ENCODE measurements at regions not wholly inside any gene's neighbourhood (a gene's known extent, or its start where the extent isn't known, plus 50 kb on each side); places are given as distances from the start of the nearest gene placed in this dataset.
A peak's percentile ranks its signal among the peaks of the same experiment; 100 is the strongest.

GRCh38 chr2:220194630-220195584, 567.5 kb downstream of the SLC4A3 start:
- TF ChIP-seq, protein P1, sequence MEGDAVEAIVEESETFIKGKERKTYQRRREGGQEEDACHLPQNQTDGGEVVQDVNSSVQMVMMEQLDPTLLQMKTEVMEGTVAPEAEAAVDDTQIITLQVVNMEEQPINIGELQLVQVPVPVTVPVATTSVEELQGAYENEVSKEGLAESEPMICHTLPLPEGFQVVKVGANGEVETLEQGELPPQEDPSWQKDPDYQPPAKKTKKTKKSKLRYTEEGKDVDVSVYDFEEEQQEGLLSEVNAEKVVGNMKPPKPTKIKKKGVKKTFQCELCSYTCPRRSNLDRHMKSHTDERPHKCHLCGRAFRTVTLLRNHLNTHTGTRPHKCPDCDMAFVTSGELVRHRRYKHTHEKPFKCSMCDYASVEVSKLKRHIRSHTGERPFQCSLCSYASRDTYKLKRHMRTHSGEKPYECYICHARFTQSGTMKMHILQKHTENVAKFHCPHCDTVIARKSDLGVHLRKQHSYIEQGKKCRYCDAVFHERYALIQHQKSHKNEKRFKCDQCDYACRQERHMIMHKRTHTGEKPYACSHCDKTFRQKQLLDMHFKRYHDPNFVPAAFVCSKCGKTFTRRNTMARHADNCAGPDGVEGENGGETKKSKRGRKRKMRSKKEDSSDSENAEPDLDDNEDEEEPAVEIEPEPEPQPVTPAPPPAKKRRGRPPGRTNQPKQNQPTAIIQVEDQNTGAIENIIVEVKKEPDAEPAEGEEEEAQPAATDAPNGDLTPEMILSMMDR (IDR thresholded peaks at IDR 0.05): no peak
- intact Hi-C loops (cut with DNase I): no loop called here
- no peak for DNase-seq (ENCODE audit: low spot score)
- WGBS: 95% methylated on average over 10 of the region's 10 CpGs
- H3K27ac ChIP-seq: no peak overlapping the region
- peaks cover 5% of the 10 kb centered on the region for H3K4me1 ChIP-seq (replicated peaks)
- H3K9me3 ChIP-seq: no peaks in the 10 kb centered on the region
- no peaks in the 10 kb centered on the region for H3K36me3 ChIP-seq
- H3K4me3 ChIP-seq: no peak overlapping the region
- no peaks in the 10 kb centered on the region for H3K27me3 ChIP-seq (replicated peaks; ENCODE audit: insufficient read depth)

DNA sequence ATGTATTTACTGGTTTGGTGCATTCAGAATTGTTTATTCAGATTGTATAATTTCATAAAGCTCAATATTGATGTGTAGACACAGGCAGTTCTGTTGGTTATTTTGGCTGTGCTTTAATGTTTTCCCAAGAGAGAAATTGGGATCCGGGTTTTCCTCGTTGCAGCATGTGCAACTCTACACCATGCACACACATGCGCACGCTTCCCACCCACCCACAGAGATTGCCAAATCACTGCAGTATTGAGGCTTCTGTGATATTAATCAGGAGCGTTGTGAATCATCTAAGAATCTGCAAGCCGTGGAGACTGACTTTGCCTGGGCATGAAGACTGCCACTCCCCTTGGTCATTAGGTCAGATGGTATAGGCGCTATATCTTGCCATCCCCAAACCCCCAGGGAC, 571.5 kb downstream of the SLC4A3 start:
- peak; percentile 90 for TF ChIP-seq POLR2AphosphoS5 (IDR thresholded peaks at IDR 0.05)
- no peak for TF ChIP-seq POLR2A (IDR thresholded peaks at IDR 0.05)
- Histone ChIP-seq H3K27me3 (replicated peaks; ENCODE audit: insufficient read depth) (no peaks in the 10 kb centered on the region), H3K27ac (no peak overlapping the region), H3K9me3 (no peaks in the 10 kb centered on the region), H3K4me3 (no peak overlapping the region), H3K36me3 (no peaks in the 10 kb centered on the region), H3K4me1 (replicated peaks) (peaks cover 5% of the 10 kb centered on the region)
- WGBS: 22% methylated on average over 7 of the region's 7 CpGs
- peak; percentile 78 for DNase-seq (ENCODE audit: low spot score)
- intact Hi-C loops (cut with DNase I): no loop called here

DNA sequence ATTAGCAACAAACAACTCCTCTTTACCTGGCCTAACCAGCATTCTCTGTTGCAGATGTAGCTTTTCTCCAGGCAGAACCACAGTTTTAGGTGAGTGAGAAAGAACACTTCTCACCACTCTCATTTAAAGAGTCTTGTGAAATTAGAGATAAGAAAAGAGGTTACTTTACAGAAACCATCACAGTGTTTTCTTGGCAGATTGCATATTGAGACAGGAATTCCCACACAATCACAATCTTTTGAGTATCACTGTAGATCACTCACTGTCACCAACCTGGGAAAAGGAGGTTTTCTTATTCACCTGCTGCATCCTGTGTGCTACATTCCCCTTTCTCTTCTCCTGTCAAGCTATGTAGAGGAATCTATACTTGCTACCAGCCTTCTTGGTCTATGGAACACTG, 574.6 kb downstream of the SLC4A3 start:
- Histone ChIP-seq H3K9me3 (no peaks in the 10 kb centered on the region), H3K27me3 (replicated peaks; ENCODE audit: insufficient read depth) (no peaks in the 10 kb centered on the region), H3K36me3 (no peaks in the 10 kb centered on the region), H3K27ac (no peak overlapping the region), H3K4me1 (replicated peaks) (peaks cover 5% of the 10 kb centered on the region), H3K4me3 (no peak overlapping the region)
- TF ChIP-seq, protein P1 (IDR thresholded peaks at IDR 0.05): no peak
- TF ChIP-seq POLR2AphosphoS5 (IDR thresholded peaks at IDR 0.05): no peak
- no peak for TF ChIP-seq POLR2A (IDR thresholded peaks at IDR 0.05)
- intact Hi-C loops (cut with DNase I): no loop called here
- DNase-seq (ENCODE audit: low spot score): no peak

- Histone ChIP-seq H3K27me3 (replicated peaks; ENCODE audit: insufficient read depth) (no peaks in the 10 kb centered on the region), H3K4me1 (replicated peaks) (no peaks in the 10 kb centered on the region), H3K4me3 (no peak overlapping the region), H3K9me3 (no peaks in the 10 kb centered on the region), H3K27ac (no peak overlapping the region), H3K36me3 (no peaks in the 10 kb centered on the region)
- DNase-seq (ENCODE audit: low spot score): no peak
- 54% methylated on average over 1 of the region's 1 CpG for WGBS
- TF ChIP-seq POLR2AphosphoS5 (IDR thresholded peaks at IDR 0.05): no peak
- TF ChIP-seq, protein P1 (IDR thresholded peaks at IDR 0.05): no peak
- TF ChIP-seq POLR2A (IDR thresholded peaks at IDR 0.05): no peak
- intact Hi-C loops (cut with DNase I): no loop called here
Measured at GRCh38 chr2:220209093-220209492, 581.7 kb downstream of the SLC4A3 start.

DNA sequence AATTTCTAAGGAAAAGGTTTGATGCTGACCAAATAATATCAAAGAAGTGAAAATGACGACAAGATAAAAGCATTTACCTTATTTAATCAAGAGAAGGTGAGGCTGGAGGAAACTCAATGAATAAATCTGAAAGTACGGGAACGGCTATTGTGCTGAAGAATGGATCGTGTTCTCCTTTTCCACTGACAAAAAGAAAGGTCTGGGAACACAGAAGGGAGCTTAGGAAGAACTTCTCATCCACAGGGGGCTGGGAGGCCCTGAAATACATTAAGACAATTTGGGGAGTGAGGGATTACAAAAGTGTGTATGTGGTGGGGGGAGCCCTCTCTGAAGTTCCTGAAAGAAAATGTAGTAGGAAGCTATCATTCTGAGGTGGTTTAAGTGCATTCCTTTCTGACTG, 582.3 kb downstream of the SLC4A3 start:
- H3K27me3 ChIP-seq (replicated peaks; ENCODE audit: insufficient read depth): no peaks in the 10 kb centered on the region
- H3K27ac ChIP-seq: no peak overlapping the region
- DNase-seq (ENCODE audit: low spot score): no peak
- TF ChIP-seq POLR2A (IDR thresholded peaks at IDR 0.05): no peak
- TF ChIP-seq, protein P1 (IDR thresholded peaks at IDR 0.05): no peak
- TF ChIP-seq POLR2AphosphoS5 (IDR thresholded peaks at IDR 0.05): no peak
- no peaks in the 10 kb centered on the region for H3K9me3 ChIP-seq
- no peaks in the 10 kb centered on the region for H3K36me3 ChIP-seq
- no peak overlapping the region for H3K4me3 ChIP-seq
- intact Hi-C loops (cut with DNase I): no loop called here
- WGBS: 90% methylated on average over 4 of the region's 4 CpGs
- no peaks in the 10 kb centered on the region for H3K4me1 ChIP-seq (replicated peaks)
